ENCODE measurements at regions not wholly inside any gene's neighbourhood (a gene's known extent, or its start where the extent isn't known, plus 50 kb on each side); places are given as distances from the start of the nearest gene placed in this dataset.

DNA sequence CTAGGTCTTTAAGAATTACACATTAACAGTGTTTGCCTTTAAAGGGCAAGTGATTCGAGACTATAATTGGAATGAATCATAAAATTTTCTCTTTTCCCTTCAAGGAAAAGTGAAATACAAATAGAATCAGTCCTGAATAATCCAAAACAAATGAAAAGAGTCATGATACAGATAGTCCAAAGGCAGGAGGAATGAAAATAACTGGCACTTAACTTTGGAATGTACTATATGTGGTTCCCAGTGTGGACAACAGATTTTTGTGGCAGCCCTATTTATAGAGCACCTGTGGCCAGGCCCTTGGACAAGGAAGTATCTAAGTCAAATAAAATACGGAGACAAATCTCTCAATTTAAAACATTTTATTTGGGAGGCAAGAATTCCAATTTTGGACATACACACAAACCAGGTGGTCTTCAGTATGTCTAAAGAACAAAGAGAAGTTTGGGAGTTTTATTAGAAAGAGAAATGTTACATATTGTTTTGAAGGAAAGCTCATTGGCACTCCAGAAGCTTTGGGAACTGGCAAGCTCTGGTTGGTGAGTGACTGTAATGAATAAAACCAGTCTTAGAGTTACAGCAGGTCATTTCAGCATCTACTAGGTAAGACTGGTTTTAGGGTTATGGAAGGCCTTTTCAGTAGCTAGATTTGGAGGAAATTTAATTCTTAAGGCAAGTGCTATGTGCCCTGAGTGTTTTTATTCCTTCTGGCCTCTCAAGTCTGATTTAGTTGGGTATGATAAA is 116.0 kb upstream of the PAM start:
- no peak for DNase-seq (ENCODE audit: low read depth)
- TF ChIP-seq, protein P1, sequence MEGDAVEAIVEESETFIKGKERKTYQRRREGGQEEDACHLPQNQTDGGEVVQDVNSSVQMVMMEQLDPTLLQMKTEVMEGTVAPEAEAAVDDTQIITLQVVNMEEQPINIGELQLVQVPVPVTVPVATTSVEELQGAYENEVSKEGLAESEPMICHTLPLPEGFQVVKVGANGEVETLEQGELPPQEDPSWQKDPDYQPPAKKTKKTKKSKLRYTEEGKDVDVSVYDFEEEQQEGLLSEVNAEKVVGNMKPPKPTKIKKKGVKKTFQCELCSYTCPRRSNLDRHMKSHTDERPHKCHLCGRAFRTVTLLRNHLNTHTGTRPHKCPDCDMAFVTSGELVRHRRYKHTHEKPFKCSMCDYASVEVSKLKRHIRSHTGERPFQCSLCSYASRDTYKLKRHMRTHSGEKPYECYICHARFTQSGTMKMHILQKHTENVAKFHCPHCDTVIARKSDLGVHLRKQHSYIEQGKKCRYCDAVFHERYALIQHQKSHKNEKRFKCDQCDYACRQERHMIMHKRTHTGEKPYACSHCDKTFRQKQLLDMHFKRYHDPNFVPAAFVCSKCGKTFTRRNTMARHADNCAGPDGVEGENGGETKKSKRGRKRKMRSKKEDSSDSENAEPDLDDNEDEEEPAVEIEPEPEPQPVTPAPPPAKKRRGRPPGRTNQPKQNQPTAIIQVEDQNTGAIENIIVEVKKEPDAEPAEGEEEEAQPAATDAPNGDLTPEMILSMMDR (conservative IDR thresholded peaks at IDR 0.05; ENCODE audit: low read depth, low read length): no peak
- no peak overlapping the region for H3K4me3 ChIP-seq (ENCODE audit: low read depth, low read length)

DNA sequence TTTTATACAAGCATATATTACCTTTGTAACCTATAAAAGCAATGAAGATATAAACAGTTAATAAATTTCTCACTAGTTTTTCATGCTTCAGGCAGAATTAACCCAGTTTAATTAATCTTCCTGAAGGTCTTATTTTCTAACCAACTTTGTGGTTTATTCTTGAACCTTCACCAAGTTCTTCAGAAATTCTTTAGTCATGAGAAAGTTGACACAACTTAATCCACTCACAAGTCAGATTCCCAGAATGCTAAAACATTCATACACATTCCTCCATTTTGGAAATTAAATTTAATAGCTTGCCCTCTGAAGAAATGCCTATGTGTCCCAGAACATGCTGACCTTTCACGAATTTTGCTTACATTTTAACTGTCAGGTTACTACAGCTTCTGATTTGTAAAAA is 105.4 kb upstream of the PAM start:
- TF ChIP-seq, protein P1 (conservative IDR thresholded peaks at IDR 0.05; ENCODE audit: low read depth, low read length): no peak
- H3K4me3 ChIP-seq (ENCODE audit: low read depth, low read length): no peak overlapping the region
- peak; percentile 16 for DNase-seq (ENCODE audit: low read depth)

DNA sequence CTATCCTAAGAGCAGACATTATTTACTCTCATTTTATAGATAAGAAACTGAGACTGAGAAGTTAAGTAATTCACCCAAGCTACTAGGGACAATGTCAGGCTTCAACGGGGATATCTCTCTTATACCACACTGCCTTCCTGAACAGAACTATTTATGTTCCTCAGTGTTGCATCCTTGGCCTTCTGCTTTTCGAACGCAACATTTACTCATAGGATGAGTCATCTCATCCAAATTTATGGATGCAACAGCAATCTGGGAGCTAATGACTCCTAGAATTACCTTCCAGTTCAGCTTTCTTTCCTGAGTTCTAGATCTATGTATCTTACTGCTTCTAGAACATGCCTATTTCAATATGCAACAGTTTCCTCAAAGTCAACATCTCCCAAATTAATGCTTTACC is 103.6 kb upstream of the PAM start:
- TF ChIP-seq, protein P1 (conservative IDR thresholded peaks at IDR 0.05; ENCODE audit: low read depth, low read length): no peak
- H3K4me3 ChIP-seq (ENCODE audit: low read depth, low read length): no peak overlapping the region
- no peak for DNase-seq (ENCODE audit: low read depth)

DNA sequence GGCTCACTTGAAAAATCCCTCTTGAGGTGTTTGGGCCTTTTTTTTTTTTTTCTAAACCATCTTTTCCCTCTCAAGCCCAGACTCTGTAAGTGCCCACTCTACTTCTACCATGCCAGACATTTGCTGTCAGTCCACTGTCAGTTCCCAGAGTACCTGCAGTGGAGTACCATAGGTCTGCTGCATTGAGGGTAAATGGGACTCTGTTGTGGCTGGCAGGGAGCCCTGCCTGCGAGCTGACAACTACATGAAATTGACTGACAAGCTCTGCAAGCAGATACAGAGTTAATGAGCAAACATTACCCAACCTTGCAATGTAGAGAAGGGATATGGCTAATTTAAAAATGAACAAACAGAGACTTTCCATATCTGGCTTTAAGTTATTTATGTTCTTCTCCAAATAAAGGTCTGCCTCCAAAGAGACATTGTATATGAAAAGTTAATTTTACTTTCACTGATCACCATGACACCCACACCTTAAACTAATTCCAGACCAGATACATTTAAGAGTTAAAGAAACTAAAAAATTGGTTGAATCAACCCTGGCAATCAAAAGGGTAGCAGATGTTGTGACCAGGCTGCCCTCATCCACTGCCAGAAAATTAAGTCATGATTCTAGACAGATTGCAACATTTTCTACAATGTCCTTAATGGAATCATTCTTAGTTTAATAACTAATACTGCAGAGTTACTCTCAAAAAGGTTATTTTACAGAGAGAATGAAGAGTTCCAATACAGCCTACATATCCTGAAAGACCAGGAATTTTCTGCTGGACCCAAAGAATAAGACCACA is 100.4 kb upstream of the PAM start:
- DNase-seq (ENCODE audit: low read depth): no peak
- TF ChIP-seq, protein P1 (conservative IDR thresholded peaks at IDR 0.05; ENCODE audit: low read depth, low read length): no peak
- no peak overlapping the region for H3K4me3 ChIP-seq (ENCODE audit: low read depth, low read length)

DNA sequence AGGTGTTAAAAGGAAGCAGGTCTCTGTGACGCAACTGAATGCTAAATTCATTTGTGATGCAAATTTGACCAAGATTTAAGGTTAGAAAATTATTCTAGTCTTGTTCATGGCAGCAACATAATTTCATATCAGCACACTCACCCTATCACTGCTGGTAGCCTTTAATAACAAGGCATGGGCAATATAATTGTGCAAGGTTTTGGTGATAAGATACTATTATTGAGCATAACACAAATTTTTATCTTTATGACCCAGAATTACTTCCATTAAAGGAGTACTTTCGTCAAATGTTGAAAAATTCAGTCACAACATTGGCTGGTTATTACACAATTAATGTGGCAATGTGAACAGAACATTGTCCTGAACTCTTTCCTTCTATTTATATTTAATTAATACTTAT is 96.0 kb upstream of the PAM start:
- H3K4me3 ChIP-seq (ENCODE audit: low read depth, low read length): no peak overlapping the region
- TF ChIP-seq, protein P1 (conservative IDR thresholded peaks at IDR 0.05; ENCODE audit: low read depth, low read length): no peak
- no peak for DNase-seq (ENCODE audit: low read depth)

DNA sequence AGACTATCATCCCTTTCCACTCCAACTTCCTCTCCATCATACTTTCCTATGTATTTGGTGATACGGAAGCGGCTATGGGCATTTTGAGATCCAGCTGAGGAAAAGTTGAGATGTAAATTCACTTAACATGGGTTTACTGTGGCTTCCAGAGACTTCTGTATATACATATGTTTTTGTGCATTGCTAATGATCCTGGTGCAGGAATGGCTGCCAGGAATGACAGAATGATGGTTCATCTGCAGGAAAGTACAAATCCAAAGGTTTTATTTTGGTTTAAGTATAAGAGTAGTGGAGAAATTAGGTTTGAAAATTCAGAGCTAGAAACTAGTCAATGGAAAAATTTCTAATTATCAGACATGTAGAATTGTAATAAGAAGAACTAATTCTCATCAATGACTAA is 95.0 kb upstream of the PAM start:
- TF ChIP-seq, protein P1 (conservative IDR thresholded peaks at IDR 0.05; ENCODE audit: low read depth, low read length): no peak
- H3K4me3 ChIP-seq (ENCODE audit: low read depth, low read length): no peak overlapping the region
- no peak for DNase-seq (ENCODE audit: low read depth)

Data from choroid plexus epithelial cell (primary cell).